HG03135 (cell line): ENCODE measurements at regions not wholly inside any gene's neighbourhood (a gene's known extent, or its start where the extent isn't known, plus 50 kb on each side); places are given as distances from the start of the nearest gene placed in this dataset.

Source experiments
- ATAC-seq: cut with Tn5 transposase; IDR thresholded peaks from one replicate; pipeline ENCODE4 v1.9.1; 2021; ENCODE audit warnings: mild to moderate bottlenecking, moderate library complexity; ENCODE audit not compliant: unreplicated experiment

DNA sequence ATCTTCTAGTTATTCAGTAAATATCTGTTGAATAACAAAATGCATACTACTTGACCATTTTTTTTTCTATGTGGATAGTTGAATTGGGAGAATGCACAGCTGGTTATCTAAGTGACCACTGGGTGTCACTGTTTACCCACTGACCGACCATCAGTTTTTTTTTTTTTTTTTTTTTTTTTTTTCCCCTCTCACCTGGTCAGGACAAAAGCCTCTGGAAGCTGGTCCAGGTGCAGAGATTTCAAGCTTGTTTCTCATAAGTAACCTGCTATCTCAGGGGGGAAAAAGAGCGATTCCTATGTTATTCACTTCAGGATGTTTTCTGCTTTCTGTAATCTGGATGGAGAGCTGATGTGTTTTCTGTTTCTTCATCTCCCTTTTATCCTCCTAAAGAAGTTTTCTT, 256.0 kb downstream of the DCDC2C start:
- ATAC-seq, result no peak

DNA sequence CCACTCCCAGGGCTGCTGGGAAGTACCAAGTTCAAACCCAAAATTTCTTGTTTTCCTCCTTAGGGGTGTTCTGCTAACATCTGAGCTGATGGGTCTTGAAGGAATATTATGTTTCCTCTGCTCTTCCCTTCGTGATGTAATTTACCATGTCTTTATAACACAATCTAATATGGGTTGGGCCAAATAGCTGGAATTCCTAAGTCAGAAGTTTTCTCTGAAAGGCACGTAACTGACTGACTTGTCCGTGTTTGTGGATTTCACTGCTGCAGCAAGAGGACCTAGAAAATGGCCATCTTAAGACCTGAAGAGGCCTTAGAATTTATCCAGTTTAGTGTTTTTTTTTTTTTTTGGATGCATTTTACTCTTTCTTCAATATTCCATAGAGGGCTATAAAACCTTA, 256.7 kb downstream of the DCDC2C start:
- no peak for ATAC-seq

DNA sequence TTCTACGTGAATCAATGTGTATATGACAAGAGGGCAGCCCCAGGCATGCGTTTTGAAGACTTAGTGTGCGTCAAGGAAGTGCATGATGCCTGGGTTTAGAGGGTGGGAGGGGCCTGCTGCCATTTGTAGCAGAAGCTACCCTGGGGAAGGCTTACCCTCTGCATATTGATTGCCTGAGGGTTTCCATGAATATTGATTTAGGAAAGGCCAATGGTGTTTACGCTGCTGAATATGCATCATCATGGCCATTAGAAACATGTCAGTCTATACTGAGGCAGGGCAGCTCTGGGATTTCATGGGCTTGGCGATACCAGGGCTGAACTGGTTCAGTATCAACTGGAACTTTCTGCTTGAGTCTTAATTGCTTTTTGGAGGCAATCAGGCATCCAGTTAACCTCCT, 259.3 kb downstream of the DCDC2C start:
- no peak for ATAC-seq

DNA sequence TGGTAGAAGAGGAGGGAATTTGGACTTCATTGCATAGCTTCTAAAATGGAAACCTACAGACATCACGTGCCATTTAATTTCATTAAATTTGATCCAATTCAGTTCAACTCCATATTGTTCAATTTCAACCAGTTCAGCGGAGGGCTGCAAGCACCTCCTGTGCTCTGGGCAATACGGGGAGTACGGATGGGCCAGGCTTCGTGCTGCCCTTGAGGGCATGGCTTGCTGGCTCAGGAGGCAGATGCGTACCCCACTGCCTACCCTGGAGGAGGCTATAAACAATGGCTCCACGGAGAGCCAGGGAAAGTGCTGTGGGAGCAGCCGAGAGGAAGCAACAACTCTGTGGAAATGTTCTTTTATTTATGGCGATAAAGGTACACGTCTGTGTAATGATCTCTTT, 261.8 kb downstream of the DCDC2C start:
- no peak for ATAC-seq

DNA sequence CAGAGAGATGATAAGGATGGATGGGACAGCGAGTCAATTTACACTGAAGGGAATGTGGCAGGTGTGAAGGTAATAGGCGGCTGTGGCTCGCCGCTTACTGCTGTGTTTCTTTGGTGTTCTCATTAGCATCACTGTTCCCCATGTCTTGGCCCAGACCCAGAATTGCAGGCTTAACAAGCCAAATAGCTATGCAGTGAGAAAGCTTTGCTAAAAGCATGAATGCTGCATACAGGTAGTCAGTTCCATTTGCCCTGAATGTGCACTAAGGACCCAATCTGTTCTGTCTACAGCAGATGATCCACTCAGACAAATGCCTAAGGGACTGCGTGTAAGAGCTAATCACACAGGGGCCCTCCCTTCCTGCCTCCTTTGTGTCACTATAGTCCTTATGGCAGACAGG, 262.6 kb downstream of the DCDC2C start:
- ATAC-seq, result no peak

DNA sequence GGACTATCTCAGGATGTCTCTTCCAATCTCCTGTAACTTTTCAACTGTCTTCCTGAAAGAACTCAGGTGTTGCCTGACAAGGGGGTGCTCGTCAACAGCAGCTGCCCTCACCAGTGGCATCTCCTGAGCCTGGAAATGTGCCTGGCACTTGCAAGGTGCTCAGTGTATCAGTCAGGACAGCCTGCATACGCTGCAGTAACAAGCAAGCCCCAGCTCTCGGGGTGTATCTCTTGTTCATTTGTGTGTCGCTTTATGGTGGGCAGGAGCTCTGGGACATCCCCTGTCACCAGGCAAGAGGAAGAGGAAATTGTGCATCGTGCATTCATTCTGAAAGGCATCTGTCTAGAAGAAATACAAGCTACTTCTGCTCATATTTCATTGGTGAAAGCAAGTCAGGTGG, 263.1 kb downstream of the DCDC2C start:
- no peak for ATAC-seq

DNA sequence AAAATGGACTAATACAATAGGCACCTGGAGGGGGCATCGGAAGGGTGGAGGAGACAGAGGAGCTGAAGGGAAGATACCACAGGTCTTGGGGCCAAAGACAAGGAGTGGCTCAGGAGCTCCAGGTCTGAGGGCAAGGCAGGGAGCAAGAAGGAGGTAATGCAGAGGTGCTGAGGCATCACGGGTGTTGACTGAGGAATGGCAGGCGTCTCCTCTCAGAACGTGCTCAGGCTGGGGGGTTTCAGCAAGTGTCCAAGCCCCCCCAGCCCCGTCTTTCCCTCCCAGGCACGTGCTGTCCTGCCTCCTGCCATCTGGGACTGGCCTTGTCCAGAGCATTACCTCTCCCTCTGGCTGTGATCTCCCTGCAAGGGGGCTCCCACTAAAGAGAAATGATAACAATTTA, 265.4 kb downstream of the DCDC2C start:
- ATAC-seq, result no peak

DNA sequence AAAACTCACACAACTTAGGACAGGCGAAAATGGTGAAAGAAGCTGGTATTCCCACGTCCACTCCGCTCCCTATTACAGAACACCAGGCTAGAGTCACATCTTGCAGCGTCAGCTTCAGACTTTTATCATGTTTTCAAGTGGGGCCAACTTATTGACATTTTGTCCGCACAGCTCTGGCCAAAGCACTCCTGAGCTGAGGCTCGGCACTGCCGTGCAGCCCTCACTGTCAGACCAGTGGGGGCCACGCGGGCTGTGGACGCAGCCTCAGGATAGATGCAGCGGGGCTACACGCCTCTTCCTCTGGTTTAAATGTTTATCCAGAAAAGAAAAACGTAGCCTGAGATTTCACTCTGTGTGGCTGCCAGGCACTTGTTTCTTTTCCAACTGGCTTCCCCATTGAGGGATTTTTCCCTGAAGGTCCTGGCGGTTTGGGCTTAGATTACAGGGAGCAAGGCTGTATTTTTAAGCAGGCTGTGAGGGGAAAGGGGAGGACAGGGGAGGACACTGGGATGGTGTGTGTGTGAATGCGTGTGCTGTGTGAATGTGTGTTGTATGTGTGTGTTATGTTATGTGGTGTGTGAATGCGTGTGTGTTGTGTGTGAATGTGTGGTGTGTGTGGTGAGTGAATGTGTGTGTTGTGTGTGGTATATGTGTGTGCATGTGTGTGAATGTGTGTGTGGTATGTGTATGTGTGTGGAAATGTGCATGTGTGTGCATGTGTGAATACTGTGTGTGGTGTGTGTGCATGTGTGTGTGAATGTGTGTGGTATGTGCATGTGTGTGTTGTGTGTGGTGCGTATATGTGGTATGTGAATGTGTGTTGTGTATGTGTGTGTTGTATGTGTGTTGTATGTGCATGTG, 267.6 kb downstream of the DCDC2C start:
- ATAC-seq, result no peak

DNA sequence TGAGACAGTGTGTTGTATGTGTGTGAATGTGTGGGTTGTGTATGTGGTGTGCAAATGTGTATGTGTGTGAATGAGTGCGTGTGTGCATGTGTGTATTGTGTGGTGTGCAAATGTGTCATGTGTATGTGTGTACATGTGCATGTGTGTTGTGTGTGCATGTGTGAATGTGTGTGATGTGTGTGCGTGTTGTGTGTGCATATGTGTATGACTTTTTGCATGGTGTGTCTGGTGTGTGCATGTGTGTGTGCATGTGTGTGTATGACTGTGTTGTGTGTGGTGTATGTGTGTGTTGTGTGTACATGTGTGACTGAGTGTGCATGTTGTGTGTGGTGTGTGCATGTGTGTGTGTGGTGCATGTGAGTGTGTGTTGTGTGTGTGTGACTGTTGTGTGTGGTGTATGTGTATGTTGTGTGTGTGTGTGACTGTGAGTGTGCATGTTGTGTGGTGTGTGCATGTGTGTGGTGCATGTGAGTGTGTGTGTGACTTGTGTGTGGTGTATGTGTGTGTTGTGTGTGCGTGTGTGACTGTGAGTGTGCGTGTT, 268.3 kb downstream of the DCDC2C start:
- ATAC-seq, result no peak

DNA sequence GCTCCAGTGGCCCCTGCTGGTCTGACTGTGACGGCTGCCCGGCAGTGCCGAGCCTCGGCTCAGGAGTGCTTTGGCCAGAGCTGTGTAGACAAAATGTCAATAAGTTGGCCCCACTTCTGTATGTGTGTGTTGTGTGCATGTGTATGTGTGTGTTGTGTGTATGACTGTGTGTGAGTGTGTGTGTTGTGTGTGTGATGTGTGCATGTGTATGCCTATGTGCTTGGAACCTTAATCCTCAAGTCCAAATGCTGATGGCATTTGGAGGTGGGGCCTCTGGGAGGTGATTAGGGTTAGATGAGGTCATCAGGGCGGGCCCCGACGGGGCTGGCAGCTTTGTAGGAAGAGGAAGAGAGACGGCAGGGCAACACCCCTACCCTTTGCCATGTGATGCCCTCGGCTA, 269.0 kb downstream of the DCDC2C start:
- no peak for ATAC-seq

DNA sequence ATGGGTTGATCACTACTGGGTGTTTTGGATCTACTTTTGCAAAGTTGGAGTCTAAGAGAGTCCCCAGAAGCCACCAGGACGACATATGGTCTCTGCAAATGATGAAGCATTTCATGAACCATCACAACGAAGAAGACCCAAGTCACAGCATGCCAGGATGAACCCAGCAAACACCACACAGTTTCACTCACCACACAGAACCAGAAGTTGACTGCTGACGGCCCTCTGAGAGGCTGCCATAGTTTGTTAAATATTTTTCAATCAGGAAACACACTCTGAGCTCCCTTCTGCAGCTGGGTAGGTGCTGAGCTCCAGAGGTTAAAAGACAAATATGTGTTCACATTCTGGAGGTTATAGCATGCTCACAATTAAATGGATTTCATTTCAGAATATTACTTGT, 271.4 kb downstream of the DCDC2C start:
- no peak for ATAC-seq

DNA sequence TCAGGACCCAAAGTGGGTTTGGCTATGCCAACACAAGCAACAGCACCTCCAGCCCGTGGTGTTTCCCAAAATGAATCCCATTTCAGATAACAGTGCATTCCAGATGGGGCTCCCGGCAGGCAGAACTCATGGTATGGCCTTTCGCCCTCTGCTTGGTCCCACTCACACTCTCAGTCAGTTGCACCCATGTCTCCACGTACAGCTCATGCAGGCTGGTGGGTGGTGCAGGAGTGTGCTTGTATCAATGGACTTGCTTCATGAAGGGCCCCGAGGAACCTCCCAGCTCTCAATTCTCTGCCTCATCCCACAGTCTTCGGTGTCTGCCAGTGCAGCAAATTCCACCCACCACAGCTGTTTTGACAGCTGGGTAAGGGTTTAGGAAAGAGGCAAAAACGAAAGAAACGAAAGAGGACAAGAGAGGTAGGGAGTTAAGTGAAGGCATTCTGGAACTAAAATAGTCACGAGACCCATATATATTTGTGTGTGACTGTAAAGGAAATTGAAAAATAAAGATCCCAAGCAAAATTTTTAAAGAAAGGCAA, 278.1 kb downstream of the DCDC2C start:
- ATAC-seq, result no peak

DNA sequence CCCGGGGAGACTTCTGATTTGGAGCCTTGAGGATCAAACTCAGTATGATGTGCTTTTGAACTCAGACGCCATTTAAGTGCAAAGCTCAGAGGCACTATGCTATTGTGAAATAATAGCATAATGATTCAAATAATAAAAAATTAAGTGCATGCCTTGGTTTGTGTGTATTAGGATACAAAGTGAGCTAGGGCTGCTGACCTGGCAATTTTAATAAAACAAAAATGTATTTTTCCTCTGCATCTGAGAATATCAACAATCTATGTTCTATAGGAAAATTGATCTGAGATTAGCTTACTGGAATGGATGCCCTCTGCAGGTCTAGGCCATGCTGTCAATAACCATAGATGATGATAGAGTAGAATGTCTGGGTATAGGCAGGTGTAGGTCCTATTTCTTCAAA, 278.8 kb downstream of the DCDC2C start:
- no peak for ATAC-seq

DNA sequence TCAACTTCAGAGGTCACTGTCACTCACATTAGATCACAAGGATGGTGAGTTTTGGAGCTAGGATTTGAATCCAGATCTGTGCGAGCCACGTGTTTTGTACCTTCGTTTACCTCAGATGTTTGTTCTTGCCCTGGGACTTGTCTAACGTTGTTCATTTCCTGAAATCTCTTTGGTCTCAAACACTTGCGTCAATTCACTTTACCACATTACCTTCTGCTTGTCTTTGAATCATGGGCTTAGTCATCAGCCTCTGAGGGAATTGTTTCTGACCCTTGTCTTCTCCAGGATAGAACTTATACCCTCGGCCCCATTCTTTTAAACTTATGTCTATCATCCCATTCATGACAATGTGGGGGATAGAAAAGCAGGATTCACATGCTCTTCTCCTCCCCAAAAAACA, 282.7 kb downstream of the DCDC2C start:
- no peak for ATAC-seq

DNA sequence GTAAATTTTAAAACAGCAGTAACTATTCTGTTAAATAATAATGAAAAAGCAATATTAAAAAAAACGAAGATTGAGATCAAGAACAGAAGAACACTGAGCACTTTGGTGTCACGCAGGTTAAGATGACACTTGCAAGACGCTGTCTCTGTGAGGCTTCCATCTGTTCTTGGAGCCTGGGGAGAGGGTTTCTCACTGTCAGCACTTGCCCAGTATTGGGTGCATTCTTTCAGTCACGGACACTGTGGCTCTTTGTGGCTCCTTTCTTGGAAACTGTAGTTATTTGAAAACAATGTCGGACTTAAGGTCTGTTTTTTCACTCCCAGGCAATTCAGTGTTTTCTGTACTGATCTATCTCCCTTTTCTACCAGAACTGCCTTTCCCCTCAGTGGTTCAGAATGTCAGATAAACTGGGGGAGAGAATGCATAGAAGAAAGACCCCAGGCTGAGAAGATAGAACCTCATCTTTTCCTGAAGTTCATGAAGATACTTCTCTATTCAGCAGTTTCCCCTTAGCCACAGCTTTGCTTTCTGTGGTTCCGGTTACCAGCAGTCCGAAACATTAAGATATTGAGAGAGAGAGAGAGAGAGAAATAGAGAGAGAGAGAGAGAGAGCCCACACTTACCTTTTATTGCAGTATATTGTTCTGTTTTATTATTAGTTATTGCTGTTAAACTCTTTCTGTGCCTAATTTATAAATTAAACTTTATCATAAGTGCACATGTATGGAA, 283.3 kb downstream of the DCDC2C start:
- no peak for ATAC-seq

DNA sequence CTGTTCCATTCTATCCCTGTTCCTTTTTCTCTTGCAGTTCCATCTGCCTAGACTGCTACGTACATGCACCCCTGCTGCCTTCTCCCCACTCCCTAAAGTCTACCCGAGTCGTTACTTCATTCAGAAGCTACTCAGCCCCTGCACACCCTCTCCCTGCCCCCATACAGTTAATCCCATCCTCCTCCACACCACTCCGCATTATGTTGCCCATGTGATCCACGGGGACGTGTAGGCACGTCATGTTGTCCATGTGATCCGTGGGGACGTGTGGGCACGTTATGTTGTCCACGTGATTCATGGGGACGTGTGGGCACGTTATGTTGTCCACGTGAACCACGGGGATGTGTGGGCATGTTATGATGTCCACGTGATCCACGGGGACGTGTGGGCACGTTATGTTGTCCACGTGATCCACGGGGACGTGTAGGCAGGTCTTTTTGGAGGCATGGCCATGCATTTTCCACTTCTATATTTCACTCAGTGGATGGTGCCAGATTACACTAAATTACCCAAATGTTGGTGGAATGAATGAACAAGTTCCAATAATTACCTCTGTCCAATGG, 299.5 kb downstream of the DCDC2C start:
- no peak for ATAC-seq

DNA sequence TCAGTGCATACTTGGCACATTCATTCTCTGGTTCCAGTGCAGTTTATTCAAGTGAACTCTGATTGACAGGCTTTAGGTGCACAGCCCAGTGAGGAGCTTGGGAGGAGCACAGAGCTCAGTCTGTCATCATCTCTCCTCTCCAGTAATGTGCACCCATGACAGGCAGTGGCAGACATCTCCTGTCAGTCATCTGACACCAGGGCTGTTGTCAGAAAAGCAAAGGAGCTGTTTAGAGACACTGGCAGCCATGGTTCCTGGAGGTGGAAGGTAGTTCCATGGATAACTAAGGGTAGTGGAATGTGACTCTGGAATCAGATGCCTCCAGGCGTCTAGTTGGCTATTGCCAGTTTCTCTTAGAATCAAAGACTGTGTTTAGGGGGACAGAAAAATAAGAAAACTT, 308.8 kb downstream of the DCDC2C start:
- no peak for ATAC-seq

DNA sequence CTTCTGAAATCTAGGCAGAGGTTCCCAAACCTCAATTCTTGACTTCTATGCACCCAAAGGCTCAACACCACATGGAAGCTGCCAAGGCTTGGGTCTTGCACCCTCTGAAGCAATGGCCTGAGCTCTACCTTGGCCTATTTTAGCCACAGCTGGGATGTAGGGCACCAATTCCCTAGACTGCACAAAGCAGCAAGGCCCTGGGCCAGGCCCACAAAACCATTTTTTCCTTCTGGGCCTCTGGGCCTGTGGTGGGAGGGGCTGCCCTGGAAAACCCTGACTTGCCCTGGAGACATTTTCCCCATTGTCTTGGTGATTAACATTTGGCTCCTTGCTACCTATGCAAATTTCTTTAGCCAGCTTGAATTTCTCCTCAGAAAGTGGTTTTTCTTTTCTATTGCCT, 315.2 kb downstream of the DCDC2C start:
- no peak for ATAC-seq

DNA sequence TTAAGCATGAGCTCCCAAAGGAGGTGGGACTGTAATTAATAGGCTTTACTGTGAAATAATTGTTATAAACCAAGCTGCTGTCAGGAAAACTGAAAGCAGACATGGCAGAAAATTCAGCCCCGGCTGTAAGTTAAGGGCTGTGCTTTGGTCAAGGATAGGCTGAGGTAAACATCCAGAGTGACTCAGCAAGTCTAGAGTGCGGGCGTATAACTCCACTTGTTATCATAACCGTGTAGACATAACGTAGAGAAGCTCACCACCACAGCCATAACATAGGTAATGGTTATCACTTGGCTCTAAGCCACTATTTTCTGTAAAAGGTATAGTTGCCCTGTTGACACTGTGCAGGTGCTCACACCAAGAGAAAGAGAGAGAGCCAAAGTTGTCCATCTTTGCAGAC, 316.8 kb downstream of the DCDC2C start:
- no peak for ATAC-seq

DNA sequence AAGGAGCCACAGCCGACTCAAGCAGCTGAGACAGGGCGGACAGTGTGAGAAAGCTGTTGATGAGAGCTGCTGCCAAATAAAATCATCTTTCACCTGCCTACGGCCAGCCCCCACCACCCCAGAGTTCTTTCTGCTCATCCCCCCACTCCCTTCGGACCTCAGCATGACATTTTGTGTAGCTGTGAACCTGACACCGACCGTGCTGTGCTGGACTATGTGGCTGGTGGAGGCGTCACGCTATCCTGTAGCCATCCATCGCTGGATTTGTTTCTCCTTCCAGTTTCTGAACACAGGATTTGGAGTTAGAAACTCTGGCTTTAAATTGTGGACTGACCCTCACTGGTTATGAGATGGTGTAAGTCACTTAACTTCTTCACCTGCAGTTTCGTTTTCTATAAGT, 317.3 kb downstream of the DCDC2C start:
- ATAC-seq, result no peak

DNA sequence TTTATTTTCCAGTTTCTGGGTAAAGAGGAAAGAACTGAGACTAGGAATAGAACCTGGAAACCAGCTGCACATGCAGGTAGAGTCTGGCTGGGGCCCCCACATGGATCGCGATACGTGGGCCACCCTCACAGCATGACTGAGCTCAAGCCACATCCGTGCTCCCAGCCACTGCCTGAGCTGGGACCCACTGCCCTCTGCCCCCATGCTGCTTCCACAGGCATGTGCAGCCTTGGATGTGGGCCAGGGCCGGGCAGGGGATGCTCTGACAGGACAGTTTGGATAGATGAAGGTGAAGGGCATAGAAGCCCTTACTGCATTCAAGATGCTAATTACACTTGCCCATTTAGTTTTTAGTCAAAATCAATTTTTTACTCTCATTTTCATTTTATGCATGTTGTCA, 321.2 kb downstream of the DCDC2C start:
- no peak for ATAC-seq

DNA sequence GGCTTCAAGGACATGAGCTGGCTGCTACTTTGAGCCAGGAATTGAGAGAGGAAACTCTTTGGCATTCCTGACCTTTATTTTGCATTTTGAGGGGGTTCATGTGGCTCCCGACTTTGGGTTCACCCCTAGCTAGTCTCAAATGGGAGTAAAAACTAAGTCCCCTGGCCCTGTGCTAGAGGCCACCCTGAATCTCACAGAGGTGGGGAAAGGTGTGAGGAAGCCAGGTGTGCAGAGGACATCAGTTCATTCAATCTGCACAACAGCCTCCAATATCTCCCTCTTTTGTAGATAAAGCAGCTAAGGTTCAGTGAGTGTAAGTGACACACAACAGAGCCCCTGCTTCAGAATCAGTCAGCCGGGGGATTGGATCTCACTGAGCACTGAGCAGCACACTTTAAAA, 325.7 kb downstream of the DCDC2C start:
- ATAC-seq, result no peak
